Central memory CD8-positive, alpha-beta T cell (primary cell): ENCODE measurements at regions not wholly inside any gene's neighbourhood (a gene's known extent, or its start where the extent isn't known, plus 50 kb on each side); places are given as distances from the start of the nearest gene placed in this dataset.
"Not testable (repeated sequence)": the region's sequence is repeated elsewhere in the genome, so short reads cannot be mapped to it uniquely, and the experiment has no call there.

Experiments used
- ATAC-seq: fragments of 150-1000 bp; cut with Tn5 transposase; replicated peaks from 2 replicates; pipeline ENCODE4 v1.10.0; 2022; ENCODE audit warnings: mild to moderate bottlenecking, moderate FRiP score, moderate number of reproducible peaks; ENCODE audit not compliant: poor library complexity, severe bottlenecking; ENCODE audit errors: extremely low read depth
- DNase-seq, 2 donors: peaks; one replicate each; pipeline ENCODE4 v3.0.0; 2021; ENCODE audit warnings: low spot score in 2 of 2
- H3K27ac Mint-ChIP-seq: one replicate; pipeline ENCODE4 v1.8.0; 2022; ENCODE audit warnings: low read depth, mild to moderate bottlenecking, moderate library complexity, mixed read lengths
- H3K27me3 Mint-ChIP-seq: one replicate; pipeline ENCODE4 v1.8.0; 2022; ENCODE audit warnings: mixed read lengths
- H3K36me3 Mint-ChIP-seq: one replicate; pipeline ENCODE4 v1.8.0; 2022; ENCODE audit warnings: mild to moderate bottlenecking, moderate library complexity, mixed read lengths; ENCODE audit not compliant: insufficient read depth
- H3K4me1 Mint-ChIP-seq: one replicate; pipeline ENCODE4 v1.8.0; 2022; ENCODE audit warnings: mixed read lengths
- H3K4me3 Mint-ChIP-seq: one replicate; pipeline ENCODE4 v1.8.0; 2022; ENCODE audit warnings: mild to moderate bottlenecking, moderate library complexity, mixed read lengths
- H3K9me3 Mint-ChIP-seq: one replicate; pipeline ENCODE4 v1.8.0; 2022; ENCODE audit warnings: mixed read lengths

GRCh38 chr11:69205743-69206612, 50.2 kb downstream of the SMIM38 start:
- DNase-seq (no peak), ATAC-seq (no peak)
- H3K27me3 Mint-ChIP-seq: peaks cover 12% of the 10 kb centered on the region
- H3K9me3 Mint-ChIP-seq: no peaks in the 10 kb centered on the region
- no peaks in the 10 kb centered on the region for H3K4me1 Mint-ChIP-seq
- no peak overlapping the region for H3K4me3 Mint-ChIP-seq
- H3K36me3 Mint-ChIP-seq: no peaks in the 10 kb centered on the region
- no peak overlapping the region for H3K27ac Mint-ChIP-seq

GRCh38 chr11:69206613-69206965, 50.9 kb downstream of the SMIM38 start:
- not testable (repeated sequence) for H3K4me1 Mint-ChIP-seq, H3K4me3 Mint-ChIP-seq, ATAC-seq, DNase-seq, H3K9me3 Mint-ChIP-seq, H3K27ac Mint-ChIP-seq, H3K36me3 Mint-ChIP-seq
- H3K27me3 Mint-ChIP-seq: peaks cover 12% of the 10 kb centered on the region

GRCh38 chr11:69207165-69207889, 51.6 kb downstream of the SMIM38 start:
- ATAC-seq (no peak), DNase-seq (no peak)
- H3K27ac Mint-ChIP-seq: no peak overlapping the region
- no peaks in the 10 kb centered on the region for H3K9me3 Mint-ChIP-seq
- no peak overlapping the region for H3K4me3 Mint-ChIP-seq
- H3K4me1 Mint-ChIP-seq: no peaks in the 10 kb centered on the region
- H3K27me3 Mint-ChIP-seq: peaks cover 15% of the 10 kb centered on the region
- H3K36me3 Mint-ChIP-seq: no peaks in the 10 kb centered on the region

GRCh38 chr11:69208190-69209037, 52.7 kb downstream of the SMIM38 start:
- Mint-ChIP-seq H3K9me3 (no peaks in the 10 kb centered on the region), H3K4me3 (no peak overlapping the region), H3K27ac (no peak overlapping the region), H3K4me1 (peaks cover 4% of the 10 kb centered on the region), H3K27me3 (peaks cover 26% of the 10 kb centered on the region), H3K36me3 (peaks cover 2% of the 10 kb centered on the region)
- DNase-seq (no peak), ATAC-seq (no peak)

GRCh38 chr11:69209038-69209350, 53.3 kb downstream of the SMIM38 start:
- no peaks in the 10 kb centered on the region for H3K9me3 Mint-ChIP-seq
- H3K4me3 Mint-ChIP-seq: no peak overlapping the region
- peaks cover 2% of the 10 kb centered on the region for H3K36me3 Mint-ChIP-seq
- H3K27me3 Mint-ChIP-seq: peaks cover 32% of the 10 kb centered on the region
- DNase-seq: no peak
- peaks cover 5% of the 10 kb centered on the region for H3K4me1 Mint-ChIP-seq
- ATAC-seq: no peak
- H3K27ac Mint-ChIP-seq: no peak overlapping the region

GRCh38 chr11:69209421-69210309, 53.9 kb downstream of the SMIM38 start:
- ATAC-seq (no peak), DNase-seq (no peak)
- Mint-ChIP-seq H3K4me3 (no peak overlapping the region), H3K4me1 (peaks cover 5% of the 10 kb centered on the region), H3K9me3 (no peaks in the 10 kb centered on the region), H3K27ac (no peak overlapping the region), H3K36me3 (peaks cover 2% of the 10 kb centered on the region), H3K27me3 (peaks cover 39% of the 10 kb centered on the region)

GRCh38 chr11:69210310-69211035, 54.7 kb downstream of the SMIM38 start:
- Mint-ChIP-seq H3K36me3 (peaks cover 2% of the 10 kb centered on the region), H3K4me1 (peaks cover 5% of the 10 kb centered on the region), H3K9me3 (no peaks in the 10 kb centered on the region), H3K27ac (no peak overlapping the region), H3K4me3 (no peak overlapping the region), H3K27me3 (peaks cover 43% of the 10 kb centered on the region)
- DNase-seq (no peak), ATAC-seq (no peak)

- H3K27ac Mint-ChIP-seq: no peak overlapping the region
- H3K27me3 Mint-ChIP-seq: peaks cover 43% of the 10 kb centered on the region
- H3K9me3 Mint-ChIP-seq: no peaks in the 10 kb centered on the region
- peaks cover 2% of the 10 kb centered on the region for H3K36me3 Mint-ChIP-seq
- ATAC-seq (no peak), DNase-seq (no peak)
- peaks cover 5% of the 10 kb centered on the region for H3K4me1 Mint-ChIP-seq
- H3K4me3 Mint-ChIP-seq: no peak overlapping the region
Observed at GRCh38 chr11:69211540-69211919, 55.8 kb downstream of the SMIM38 start.

GRCh38 chr11:69211920-69212797, 56.4 kb downstream of the SMIM38 start:
- no peak for ATAC-seq
- H3K27me3 Mint-ChIP-seq: peaks cover 43% of the 10 kb centered on the region
- DNase-seq: no peak
- peaks cover 2% of the 10 kb centered on the region for H3K36me3 Mint-ChIP-seq
- no peak overlapping the region for H3K4me3 Mint-ChIP-seq
- H3K27ac Mint-ChIP-seq: no peak overlapping the region
- no peaks in the 10 kb centered on the region for H3K9me3 Mint-ChIP-seq
- peaks cover 5% of the 10 kb centered on the region for H3K4me1 Mint-ChIP-seq

GRCh38 chr11:69212798-69213110, 57.0 kb downstream of the SMIM38 start:
- Mint-ChIP-seq H3K36me3 (peaks cover 2% of the 10 kb centered on the region), H3K27me3 (peaks cover 43% of the 10 kb centered on the region), H3K4me1 (peaks cover 5% of the 10 kb centered on the region), H3K9me3 (no peaks in the 10 kb centered on the region), H3K27ac (no peak overlapping the region), H3K4me3 (no peak overlapping the region)
- ATAC-seq (no peak), DNase-seq (no peak)

- no peak overlapping the region for H3K4me3 Mint-ChIP-seq
- no peaks in the 10 kb centered on the region for H3K9me3 Mint-ChIP-seq
- H3K4me1 Mint-ChIP-seq: peaks cover 5% of the 10 kb centered on the region
- H3K27ac Mint-ChIP-seq: no peak overlapping the region
- no peak for ATAC-seq
- H3K27me3 Mint-ChIP-seq: peaks cover 43% of the 10 kb centered on the region
- H3K36me3 Mint-ChIP-seq: peaks cover 2% of the 10 kb centered on the region
- no peak for DNase-seq
Observed at GRCh38 chr11:69213316-69213715, 57.6 kb downstream of the SMIM38 start.
